HCT116 (cell line): ENCODE measurements at regions not wholly inside any gene's neighbourhood (a gene's known extent, or its start where the extent isn't known, plus 50 kb on each side); places are given as distances from the start of the nearest gene placed in this dataset.

ENCODE experiments used
- ATAC-seq: fragments of 200-7000 bp; cut with Tn5 transposase; 2 replicates; pipeline ENCODE4 v1.9.1; 2020; ENCODE audit warnings: mild to moderate bottlenecking, moderate library complexity
- BruUV-seq: library from RNA; stranded (reverse); fragments of 400-500 nt; replicated peaks from 2 replicates; lab custom pipeline; 2021; lab: Mats Ljungman, UMichigan
- CTCF ChIA-PET: fragments of 300-600 bp; sonication (Branson Sonifier 250); formaldehyde crosslinking; loops from one replicate; lab custom pipeline; 2021; ENCODE audit warnings: antibody characterized with exemption; lab: Charles Lee
- POLR2A ChIA-PET: fragments of 300-600, 350-600 bp; sonication (Branson Sonifier 250); formaldehyde crosslinking; loops from one replicate; lab custom pipeline; 2021; ENCODE audit warnings: antibody characterized with exemption; lab: Charles Lee
- RAD21 ChIA-PET, 2 experiments: fragments of 300-600 bp; sonication (Branson Sonifier 250); formaldehyde crosslinking; loops; one replicate each; lab custom pipeline; 2023; ENCODE audit warnings: low total read pairs in 2 of 2; ENCODE audit not compliant: uncharacterized antibody in 2 of 2, unreplicated experiment in 2 of 2, low non-redundant PET in 1 of 2; lab: Charles Lee
- DNase-seq: peaks from one replicate; pipeline ENCODE4 v3.0.0-alpha.2; 2010; ENCODE audit warnings: low read depth, low spot score
- H2AFZ ChIP-seq: fragments of 200-600 bp; shearing (Covaris generic), sonication (generic); 2 replicates; pipeline ENCODE4 v1.6.1; 2017; ENCODE audit warnings: low read depth, mixed run types, mixed read lengths, antibody characterized with exemption, low read length; ENCODE audit not compliant: poor library complexity, severe bottlenecking
- H3K27ac ChIP-seq: 2 replicates; pipeline ENCODE4 v1.5.1; 2012; ENCODE audit warnings: low read depth, low read length
- H3K27me3 ChIP-seq: fragments of 200-600 bp; sonication (generic); 2 replicates; pipeline ENCODE4 v1.6.1; 2016; ENCODE audit warnings: mixed run types, low read length, mixed read lengths; ENCODE audit not compliant: insufficient read depth
- H3K36me3 ChIP-seq, 2 experiments: fragments of 200-500 bp in 1 of 2; fragments of 200-600 bp in 1 of 2; sonication (Bioruptor generic) in 1 of 2; sonication (generic) in 1 of 2; 2 replicates each; pipeline versions ENCODE4 v1.5.1 to v1.6.1; 2014 to 2016; ENCODE audit warnings: low read length in 2 of 2, inconsistent platforms in 1 of 2, mixed read lengths in 1 of 2, mixed run types in 1 of 2; ENCODE audit not compliant: insufficient read depth in 2 of 2, control insufficient read depth in 1 of 2
- H3K4me1 ChIP-seq, 2 experiments: fragments of 200-600 bp in 1 of 2; sonication (generic) in 1 of 2; 2 replicates each; pipeline versions ENCODE4 v1.5.1 to v1.6.1; 2012 to 2017; ENCODE audit warnings: low read length in 2 of 2, inconsistent platforms in 1 of 2, mild to moderate bottlenecking in 1 of 2, mixed read lengths in 1 of 2, mixed run types in 1 of 2, moderate library complexity in 1 of 2; ENCODE audit not compliant: insufficient read depth in 2 of 2, control insufficient read depth in 1 of 2
- H3K4me2 ChIP-seq: fragments of 200-600 bp; sonication (generic); 2 replicates; pipeline ENCODE4 v1.6.1; 2017; ENCODE audit warnings: mixed run types, low read length, mixed read lengths
- H3K4me3 ChIP-seq, 2 experiments: fragments of 200-600 bp in 1 of 2; sonication (generic) in 1 of 2; replicated peaks in 1 of 2; 2 replicates each; pipeline ENCODE4 v1.5.1; 2011 to 2016; ENCODE audit warnings: low read length in 2 of 2, control low read depth in 1 of 2, low read depth in 1 of 2, mild to moderate bottlenecking in 1 of 2, mixed read lengths in 1 of 2, mixed run types in 1 of 2
- H3K79me2 ChIP-seq: fragments of 200-600 bp; sonication (generic); 2 replicates; pipeline ENCODE4 v1.6.1; 2017; ENCODE audit warnings: mild to moderate bottlenecking, mixed run types, low read length, moderate library complexity, mixed read lengths; ENCODE audit not compliant: insufficient read depth
- H3K9ac ChIP-seq: fragments of 200-600 bp; sonication (generic); 2 replicates; pipeline ENCODE4 v1.6.1; 2016; ENCODE audit warnings: low read length, mixed read lengths
- H3K9me2 ChIP-seq: fragments of 200-600 bp; sonication (generic), shearing (Covaris generic); 2 replicates; pipeline ENCODE4 v1.6.1; 2017; ENCODE audit warnings: mixed run types, mild to moderate bottlenecking, moderate library complexity; ENCODE audit not compliant: insufficient read depth
- H3K9me3 ChIP-seq, 2 experiments: fragments of 200-500 bp in 1 of 2; fragments of 200-600 bp in 1 of 2; sonication (Bioruptor generic) in 1 of 2; sonication (generic) in 1 of 2; 2 replicates each; pipeline ENCODE4 v1.6.1; 2014 to 2017; ENCODE audit warnings: low read length in 2 of 2, mixed read lengths in 2 of 2, inconsistent platforms in 1 of 2, low read depth in 1 of 2, mild to moderate bottlenecking in 1 of 2, mixed run types in 1 of 2, moderate library complexity in 1 of 2; ENCODE audit not compliant: control insufficient read depth in 1 of 2, insufficient read depth in 1 of 2
- H4K20me1 ChIP-seq: fragments of 200-600 bp; sonication (generic), shearing (Covaris generic); 2 replicates; pipeline ENCODE4 v1.6.1; 2017; ENCODE audit warnings: mixed run types, mild to moderate bottlenecking, moderate library complexity; ENCODE audit not compliant: insufficient read depth
- CEBPB ChIP-seq: IDR thresholded peaks from 2 replicates; pipeline ENCODE4 v1.6.1; 2012; ENCODE audit warnings: low read depth
- CTCF ChIP-seq, 3 experiments: fragments of 200-600 bp in 1 of 3; sonication (generic) in 1 of 3; IDR thresholded peaks in 2 of 3; conservative IDR thresholded peaks in 1 of 3; 2 replicates each; pipeline ENCODE4 v1.5.1; 2012 to 2017; ENCODE audit warnings: low read depth in 2 of 3, low read length in 2 of 3, antibody characterized with exemption in 1 of 3, borderline replicate concordance in 1 of 3, control low read depth in 1 of 3, mild to moderate bottlenecking in 1 of 3, mixed read lengths in 1 of 3, mixed run types in 1 of 3, moderate library complexity in 1 of 3; ENCODE audit not compliant: insufficient read depth in 1 of 3
- EGR1 ChIP-seq: IDR thresholded peaks from 2 replicates; pipeline ENCODE4 v1.6.1; 2012; ENCODE audit warnings: low read depth
- ELF1 ChIP-seq: IDR thresholded peaks from 2 replicates; pipeline ENCODE4 v1.6.1; 2012; ENCODE audit warnings: low read depth, borderline replicate concordance
- EZH2 ChIP-seq: fragments of 200-600 bp; sonication (generic); IDR thresholded peaks from 2 replicates; pipeline ENCODE4 v1.6.1; 2017; ENCODE audit warnings: antibody characterized with exemption, mixed run types
- EZH2phosphoT487 ChIP-seq: fragments of 200-600 bp; IDR thresholded peaks from 2 replicates; pipeline ENCODE4 v1.6.1; 2018; ENCODE audit warnings: antibody characterized with exemption, borderline replicate concordance
- RAD21 ChIP-seq: IDR thresholded peaks from 2 replicates; pipeline ENCODE4 v1.6.1; 2012; ENCODE audit warnings: low read depth, mild to moderate bottlenecking
- SP1 ChIP-seq: IDR thresholded peaks from 2 replicates; pipeline ENCODE4 v1.6.1; 2012; ENCODE audit warnings: low read depth
- SRF ChIP-seq: IDR thresholded peaks from 2 replicates; pipeline ENCODE4 v1.6.1; 2012; ENCODE audit warnings: low read depth
- TCF7L2 ChIP-seq: IDR thresholded peaks from 2 replicates; pipeline ENCODE4 v1.7.0; 2011; ENCODE audit warnings: borderline replicate concordance, inconsistent platforms; ENCODE audit not compliant: insufficient read depth, insufficient read length; ENCODE audit errors: extremely low read depth
- ZBTB33 ChIP-seq: IDR thresholded peaks from 2 replicates; pipeline ENCODE4 v1.6.1; 2011; ENCODE audit warnings: mild to moderate bottlenecking, low read length, moderate library complexity; ENCODE audit not compliant: insufficient replicate concordance; ENCODE audit errors: extremely low read depth
- ZFX ChIP-seq: fragments of 450-650 bp; IDR thresholded peaks from 2 replicates; pipeline ENCODE4 v1.6.1; 2017
- ZNF274 ChIP-seq: fragments of 200-500 bp; sonication (Bioruptor generic); IDR thresholded peaks from 2 replicates; pipeline ENCODE4 v1.6.1; 2014; ENCODE audit warnings: mild to moderate bottlenecking, low read depth, low read length, inconsistent platforms
- intact Hi-C: fragments of 100-400 bp; cut with micrococcal nuclease; formaldehyde crosslinking; loops from 2 replicates; pipeline ENCODE4 v1.10.0; 2022

GRCh38 chr21:24204641-24205040 is 1402.6 kb downstream of the MRPL39 start:
- H3K9me3 ChIP-seq, result peaks cover 24 to 32% of the 10 kb centered on the region in 2 experiments; a peak in 3 of 4 replicates
- no peak overlapping the region for H3K27ac ChIP-seq
- no peak for TF ChIP-seq EZH2phosphoT487
- TF ChIP-seq ELF1, result no peak
- TF ChIP-seq SRF, result no peak
- TF ChIP-seq SP1, result no peak
- TF ChIP-seq CEBPB, result no peak
- TF ChIP-seq EGR1, result no peak
- no peaks in the 10 kb centered on the region for H3K27me3 ChIP-seq
- H4K20me1 ChIP-seq, result no peaks in the 10 kb centered on the region
- H2AFZ ChIP-seq, result no peak overlapping the region
- no peaks in the 10 kb centered on the region for H3K79me2 ChIP-seq
- no peak overlapping the region for H3K4me2 ChIP-seq
- DNase-seq (no peak), ATAC-seq (no peak)
- intact Hi-C loops, result no loop called here
- no peaks in the 10 kb centered on the region for H3K4me1 ChIP-seq
- no peaks in the 10 kb centered on the region for H3K36me3 ChIP-seq
- BruUV-seq, result no TSS peak
- no peak overlapping the region for H3K9ac ChIP-seq
- no peaks in the 10 kb centered on the region for H3K9me2 ChIP-seq
- H3K4me3 ChIP-seq, result no peak overlapping the region
- ChIA-PET CTCF (no interaction called here), RAD21 (no interaction called here), POLR2A (no interaction called here)

GRCh38 chr21:24200052-24200451 is 1407.2 kb downstream of the MRPL39 start:
- no peak for ATAC-seq
- Histone ChIP-seq H3K27ac (no peak overlapping the region), H3K27me3 (no peaks in the 10 kb centered on the region), H3K4me1 (no peaks in the 10 kb centered on the region), H3K4me2 (no peak overlapping the region), H3K79me2 (no peaks in the 10 kb centered on the region), H3K36me3 (no peaks in the 10 kb centered on the region), H2AFZ (no peak overlapping the region), H4K20me1 (no peaks in the 10 kb centered on the region)
- no peak for DNase-seq
- intact Hi-C loops, result no loop called here
- no peak for TF ChIP-seq ZNF274
- TF ChIP-seq ZFX, result no peak
- TF ChIP-seq TCF7L2, result no peak
- no peak for TF ChIP-seq EZH2phosphoT487
- no peak for TF ChIP-seq EZH2
- no peak for TF ChIP-seq RAD21
- TF ChIP-seq ZBTB33, result no peak
- no peak for TF ChIP-seq CTCF (IDR thresholded peaks at IDR 0.05 in 2 of 3, conservative IDR thresholded peaks at IDR 0.05 in 1 of 3; ENCODE audit: borderline replicate concordance in 1 of 3, insufficient read depth in 1 of 3, low read depth in 2 of 3, low read length in 2 of 3)
- no peak for TF ChIP-seq SRF
- no peak for TF ChIP-seq EGR1
- no peak for TF ChIP-seq ELF1
- TF ChIP-seq, all 23 proteins: peak for 0
- H3K9me2 ChIP-seq, result no peaks in the 10 kb centered on the region
- ChIA-PET CTCF (no interaction called here), POLR2A (no interaction called here), RAD21 (no interaction called here)
- H3K9me3 ChIP-seq, result peaks cover 22 to 26% of the 10 kb centered on the region in 2 experiments; a peak in 3 of 4 replicates
- no peak overlapping the region for H3K9ac ChIP-seq
- BruUV-seq, result no TSS peak
- H3K4me3 ChIP-seq, result no peak overlapping the region
